ENCODE measurements at regions not wholly inside any gene's neighbourhood (a gene's known extent, or its start where the extent isn't known, plus 50 kb on each side); places are given as distances from the start of the nearest gene placed in this dataset.
"Not testable (repeated sequence)": the region's sequence is repeated elsewhere in the genome, so short reads cannot be mapped to it uniquely, and the experiment has no call there.

DNA sequence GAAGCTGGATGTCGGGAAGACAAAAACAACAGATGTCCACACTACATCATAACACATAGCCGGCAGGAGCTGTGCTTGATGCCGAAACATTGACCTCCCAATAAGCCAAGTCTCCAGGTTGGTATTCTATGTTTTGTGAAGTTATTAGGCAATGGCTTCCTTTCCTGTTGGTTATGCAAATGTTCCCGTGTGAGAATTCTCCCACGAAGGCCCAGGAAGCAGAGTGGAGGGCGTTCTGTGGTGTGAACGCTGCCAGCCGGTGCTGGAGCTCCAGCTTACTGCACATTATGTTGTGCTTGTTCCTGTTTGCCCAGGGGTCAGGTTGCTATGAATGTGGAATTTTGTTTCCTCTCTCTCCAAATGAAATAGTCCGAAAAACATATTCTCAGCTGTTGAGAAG lies 156.4 kb upstream of the HMGA2 start:
- H3K27ac ChIP-seq (ENCODE audit: low read depth, low read length), result no peak overlapping the region
- peaks cover 12% of the 10 kb centered on the region; the same call in 1 of the 2 replicates for H3K4me1 ChIP-seq (ENCODE audit: control insufficient read depth, insufficient read depth, low read length)
- no peaks in the 10 kb centered on the region for H3K27me3 ChIP-seq (ENCODE audit: control insufficient read depth, insufficient read depth, low read length)
- H3K9ac ChIP-seq (ENCODE audit: low read length), result no peak overlapping the region
- peaks cover 21% of the 10 kb centered on the region for H3K9me3 ChIP-seq (ENCODE audit: control insufficient read depth, insufficient read depth, low read depth, low read length)
- H3K36me3 ChIP-seq (ENCODE audit: control insufficient read depth, insufficient read depth, low read length), result no peaks in the 10 kb centered on the region
- no peak overlapping the region for H3K4me3 ChIP-seq (ENCODE audit: low read depth, low read length)

DNA sequence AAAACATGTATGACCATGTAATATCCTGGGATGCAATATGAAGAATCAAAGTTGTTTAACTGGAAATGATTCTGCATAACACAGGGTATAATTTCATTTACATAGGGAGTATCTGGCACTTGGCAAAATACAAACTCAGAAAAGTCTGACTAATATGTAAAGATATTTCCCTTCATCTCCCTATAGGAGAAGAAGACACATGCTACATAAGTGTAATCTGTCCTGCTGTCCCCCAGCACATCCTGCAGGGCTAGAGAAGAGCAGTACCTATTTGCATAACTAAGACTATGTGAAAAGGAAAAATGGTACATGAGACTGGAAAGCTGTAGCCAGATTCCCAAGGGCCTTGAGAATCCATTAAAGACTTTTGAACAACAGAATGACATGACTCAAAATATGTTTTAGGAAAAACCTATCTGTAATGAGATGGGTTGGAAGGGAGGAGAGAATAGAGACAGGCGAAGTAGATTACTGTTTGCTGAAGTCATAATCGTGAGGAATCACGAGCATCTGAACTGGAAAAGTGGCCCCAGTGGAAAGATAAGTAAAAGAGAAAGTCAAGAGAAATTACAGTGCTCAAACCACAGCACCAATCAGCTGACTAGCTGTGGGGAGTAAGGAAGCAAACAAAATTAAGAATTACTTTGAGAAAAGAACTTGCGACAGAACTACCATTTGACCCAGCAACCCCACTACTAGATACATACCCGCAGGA lies 155.1 kb upstream of the HMGA2 start:
- peaks cover 12% of the 10 kb centered on the region; the same call in 1 of the 2 replicates for H3K4me1 ChIP-seq (ENCODE audit: control insufficient read depth, insufficient read depth, low read length)
- no peaks in the 10 kb centered on the region for H3K36me3 ChIP-seq (ENCODE audit: control insufficient read depth, insufficient read depth, low read length)
- no peaks in the 10 kb centered on the region for H3K27me3 ChIP-seq (ENCODE audit: control insufficient read depth, insufficient read depth, low read length)
- H3K9ac ChIP-seq (ENCODE audit: low read length), result no peak overlapping the region
- no peak overlapping the region for H3K27ac ChIP-seq (ENCODE audit: low read depth, low read length)
- no peak overlapping the region for H3K4me3 ChIP-seq (ENCODE audit: low read depth, low read length)
- peaks cover 11% of the 10 kb centered on the region for H3K9me3 ChIP-seq (ENCODE audit: control insufficient read depth, insufficient read depth, low read depth, low read length)

DNA sequence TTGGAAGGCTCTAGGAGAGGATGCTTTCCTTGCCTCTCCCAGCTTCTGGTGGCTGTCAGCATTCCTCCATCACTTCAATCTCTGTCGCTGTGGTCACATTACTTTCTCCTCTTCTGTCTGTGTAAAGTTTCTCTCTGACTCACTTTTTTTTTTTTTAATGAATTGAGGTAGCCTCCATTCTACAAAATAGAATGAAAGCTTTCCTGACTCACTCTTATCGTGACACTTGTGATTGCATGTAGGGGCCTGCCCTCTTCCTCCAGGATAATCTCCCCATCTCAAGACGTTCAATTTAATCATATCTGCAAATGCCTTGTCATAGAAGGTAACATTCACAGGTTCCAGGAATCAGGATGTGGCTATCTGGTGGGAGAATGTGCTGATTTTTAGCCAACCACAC lies 153.5 kb upstream of the HMGA2 start:
- Histone ChIP-seq H3K9ac (ENCODE audit: low read length) (no peak overlapping the region), H3K9me3 (ENCODE audit: control insufficient read depth, insufficient read depth, low read depth, low read length) (no peaks in the 10 kb centered on the region), H3K4me3 (ENCODE audit: low read depth, low read length) (no peak overlapping the region), H3K27ac (ENCODE audit: low read depth, low read length) (no peak overlapping the region), H3K27me3 (ENCODE audit: control insufficient read depth, insufficient read depth, low read length) (no peaks in the 10 kb centered on the region), H3K36me3 (ENCODE audit: control insufficient read depth, insufficient read depth, low read length) (no peaks in the 10 kb centered on the region), H3K4me1 (ENCODE audit: control insufficient read depth, insufficient read depth, low read length) (peaks cover 12% of the 10 kb centered on the region; the same call in 1 of the 2 replicates)

DNA sequence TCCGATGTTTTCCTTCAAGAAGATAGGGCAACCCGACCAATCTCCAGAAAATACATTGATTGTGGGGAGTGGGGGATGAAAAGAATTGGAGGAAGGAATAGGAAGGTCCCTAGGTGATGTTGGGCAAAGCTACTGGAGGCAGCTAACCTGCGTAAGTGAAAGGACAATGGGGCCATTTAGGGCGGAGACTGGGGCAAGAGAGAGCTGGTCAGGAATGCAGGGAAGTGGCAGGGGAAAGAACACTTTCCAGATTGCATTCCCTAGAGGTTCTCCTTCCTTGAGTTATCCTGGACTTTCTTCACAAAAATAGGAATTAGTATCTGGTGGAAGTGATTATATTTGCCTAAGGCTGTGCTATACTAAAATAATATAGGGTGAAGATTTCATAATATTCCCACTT lies 151.8 kb upstream of the HMGA2 start:
- peaks cover 9% of the 10 kb centered on the region; the same call in 1 of the 2 replicates for H3K4me1 ChIP-seq (ENCODE audit: control insufficient read depth, insufficient read depth, low read length)
- no peak overlapping the region for H3K4me3 ChIP-seq (ENCODE audit: low read depth, low read length)
- H3K36me3 ChIP-seq (ENCODE audit: control insufficient read depth, insufficient read depth, low read length), result no peaks in the 10 kb centered on the region
- H3K9me3 ChIP-seq (ENCODE audit: control insufficient read depth, insufficient read depth, low read depth, low read length), result no peaks in the 10 kb centered on the region
- H3K27me3 ChIP-seq (ENCODE audit: control insufficient read depth, insufficient read depth, low read length), result no peaks in the 10 kb centered on the region
- no peak overlapping the region for H3K27ac ChIP-seq (ENCODE audit: low read depth, low read length)
- H3K9ac ChIP-seq (ENCODE audit: low read length), result no peak overlapping the region

DNA sequence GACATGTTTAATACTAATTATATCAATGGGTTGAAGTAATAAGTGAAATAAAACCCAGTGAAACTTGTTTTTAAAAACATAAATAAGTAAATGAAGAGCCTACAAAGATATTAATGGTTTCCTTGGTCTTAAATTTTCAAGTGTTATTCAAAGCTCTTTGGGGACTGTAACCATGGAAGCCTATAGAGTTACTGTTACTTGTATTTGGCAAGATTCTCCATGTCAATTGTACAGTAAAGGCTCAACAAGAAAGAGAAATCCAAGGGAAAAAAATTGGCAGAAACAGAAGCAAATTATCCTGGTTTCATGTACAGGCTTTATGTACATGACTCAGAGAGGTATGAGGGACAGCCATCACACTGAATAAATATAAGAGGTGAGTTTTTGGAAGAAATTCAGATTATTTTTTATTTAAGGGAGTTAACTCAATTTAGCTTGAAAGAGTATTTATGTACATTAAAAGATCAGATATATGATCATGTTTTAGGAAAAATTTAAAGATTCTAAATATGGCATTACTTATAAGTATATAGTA lies 151.1 kb upstream of the HMGA2 start:
- H3K27ac ChIP-seq (ENCODE audit: low read depth, low read length), result no peak overlapping the region
- H3K36me3 ChIP-seq (ENCODE audit: control insufficient read depth, insufficient read depth, low read length), result no peaks in the 10 kb centered on the region
- no peak overlapping the region for H3K9ac ChIP-seq (ENCODE audit: low read length)
- H3K9me3 ChIP-seq (ENCODE audit: control insufficient read depth, insufficient read depth, low read depth, low read length), result no peaks in the 10 kb centered on the region
- H3K27me3 ChIP-seq (ENCODE audit: control insufficient read depth, insufficient read depth, low read length), result no peaks in the 10 kb centered on the region
- H3K4me1 ChIP-seq (ENCODE audit: control insufficient read depth, insufficient read depth, low read length), result 0 out of 2 replicates have a peak, but pooled peaks cover 1% of the 10 kb centered on the region
- no peak overlapping the region for H3K4me3 ChIP-seq (ENCODE audit: low read depth, low read length)

DNA sequence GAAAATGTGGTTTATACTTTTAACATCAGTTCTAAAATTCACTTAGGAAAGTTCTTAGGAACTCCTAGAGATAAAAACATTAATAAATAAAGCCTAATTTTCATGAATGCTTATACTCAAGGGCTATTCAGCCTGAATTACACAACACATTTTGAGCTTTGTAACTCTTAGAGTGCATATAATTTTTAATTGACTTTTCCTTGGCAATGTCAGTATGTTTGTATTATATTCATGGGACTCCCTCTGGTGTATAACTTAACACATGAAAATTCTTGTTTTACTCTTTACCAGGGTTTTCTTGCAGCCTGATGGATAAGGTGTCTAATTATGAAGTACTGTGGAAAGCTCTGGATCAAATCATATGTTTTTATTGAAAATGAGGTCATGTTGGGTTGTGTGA lies 150.6 kb upstream of the HMGA2 start:
- Histone ChIP-seq H3K4me1 (ENCODE audit: control insufficient read depth, insufficient read depth, low read length) (no peaks in the 10 kb centered on the region), H3K27ac (ENCODE audit: low read depth, low read length) (no peak overlapping the region), H3K9me3 (ENCODE audit: control insufficient read depth, insufficient read depth, low read depth, low read length) (no peaks in the 10 kb centered on the region), H3K36me3 (ENCODE audit: control insufficient read depth, insufficient read depth, low read length) (no peaks in the 10 kb centered on the region), H3K9ac (ENCODE audit: low read length) (no peak overlapping the region), H3K4me3 (ENCODE audit: low read depth, low read length) (no peak overlapping the region), H3K27me3 (ENCODE audit: control insufficient read depth, insufficient read depth, low read length) (no peaks in the 10 kb centered on the region)

DNA sequence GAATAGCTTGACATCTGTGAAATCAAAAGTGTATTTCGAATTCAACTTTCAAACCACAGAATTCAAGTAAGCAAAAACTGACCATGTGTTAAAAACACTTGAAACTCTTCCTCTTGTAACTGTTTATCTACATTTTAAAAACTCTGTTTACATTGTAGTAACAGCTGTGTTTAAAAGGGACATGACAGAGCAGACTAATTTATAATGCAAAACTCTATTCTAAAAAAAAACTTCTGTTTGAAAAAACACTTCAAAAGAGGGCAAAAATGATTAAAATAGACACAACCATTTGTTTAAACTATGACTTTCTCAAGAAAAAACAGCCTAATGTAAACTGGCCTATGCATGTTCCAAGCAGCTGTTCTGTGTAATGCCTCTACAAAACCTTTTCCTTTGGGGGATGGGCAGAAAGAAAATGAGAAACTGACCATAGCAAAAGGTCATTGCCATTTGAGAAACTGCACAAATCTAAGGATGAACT lies 149.1 kb upstream of the HMGA2 start:
- no peaks in the 10 kb centered on the region for H3K36me3 ChIP-seq (ENCODE audit: control insufficient read depth, insufficient read depth, low read length)
- no peak overlapping the region for H3K27ac ChIP-seq (ENCODE audit: low read depth, low read length)
- H3K4me1 ChIP-seq (ENCODE audit: control insufficient read depth, insufficient read depth, low read length), result no peaks in the 10 kb centered on the region
- H3K9me3 ChIP-seq (ENCODE audit: control insufficient read depth, insufficient read depth, low read depth, low read length), result no peaks in the 10 kb centered on the region
- H3K27me3 ChIP-seq (ENCODE audit: control insufficient read depth, insufficient read depth, low read length), result no peaks in the 10 kb centered on the region
- no peak overlapping the region for H3K4me3 ChIP-seq (ENCODE audit: low read depth, low read length)
- H3K9ac ChIP-seq (ENCODE audit: low read length), result no peak overlapping the region

DNA sequence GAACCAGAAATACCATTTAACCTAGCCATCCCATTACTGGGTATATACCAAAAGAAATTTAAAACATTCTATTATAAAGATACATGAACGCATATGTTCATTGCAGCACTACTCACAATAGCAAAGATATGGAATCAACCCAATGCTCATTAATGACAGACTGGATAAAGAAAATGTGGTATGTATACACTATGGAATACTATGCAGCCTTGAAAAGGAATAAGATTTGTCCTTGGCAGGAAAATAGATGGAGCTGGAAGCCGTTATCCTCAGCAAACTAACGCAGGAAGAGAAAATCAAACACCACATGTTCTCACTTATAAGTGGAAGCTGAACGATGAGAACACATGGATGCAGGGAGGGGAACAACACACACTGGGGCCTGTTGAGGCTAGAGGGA lies 146.1 kb upstream of the HMGA2 start:
- not testable (repeated sequence) for H3K9ac ChIP-seq (ENCODE audit: low read length); H3K4me3 ChIP-seq (ENCODE audit: low read depth, low read length)

DNA sequence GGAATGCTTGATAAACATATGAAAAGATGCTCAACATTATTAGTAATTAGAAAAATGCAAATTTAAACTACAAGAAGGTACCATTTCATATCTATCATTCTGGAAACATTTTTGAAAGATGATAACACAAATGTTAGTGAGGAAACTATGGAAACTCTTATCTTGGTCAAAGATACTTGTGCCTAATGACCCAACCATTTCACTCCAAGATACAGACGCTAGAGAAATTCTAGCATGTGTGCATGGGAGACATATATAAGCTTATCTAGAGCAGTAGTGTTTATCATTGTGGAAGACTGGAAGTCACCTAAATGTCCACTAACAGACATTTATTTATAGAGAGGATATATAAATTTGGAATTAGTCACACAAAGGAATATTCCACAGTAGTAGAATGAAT lies 143.1 kb upstream of the HMGA2 start:
- no peak overlapping the region for H3K9ac ChIP-seq (ENCODE audit: low read length)
- H3K4me3 ChIP-seq (ENCODE audit: low read depth, low read length), result no peak overlapping the region
- no peaks in the 10 kb centered on the region for H3K36me3 ChIP-seq (ENCODE audit: control insufficient read depth, insufficient read depth, low read length)
- no peaks in the 10 kb centered on the region for H3K4me1 ChIP-seq (ENCODE audit: control insufficient read depth, insufficient read depth, low read length)
- H3K27me3 ChIP-seq (ENCODE audit: control insufficient read depth, insufficient read depth, low read length), result no peaks in the 10 kb centered on the region
- no peak overlapping the region for H3K27ac ChIP-seq (ENCODE audit: low read depth, low read length)
- H3K9me3 ChIP-seq (ENCODE audit: control insufficient read depth, insufficient read depth, low read depth, low read length), result no peaks in the 10 kb centered on the region

More for the DNA sequence above, 146.1 kb upstream of the HMGA2 start:
- H3K27ac ChIP-seq (ENCODE audit: low read depth, low read length); H3K27me3 ChIP-seq (ENCODE audit: control insufficient read depth, insufficient read depth, low read length); H3K36me3 ChIP-seq (ENCODE audit: control insufficient read depth, insufficient read depth, low read length); H3K4me1 ChIP-seq (ENCODE audit: control insufficient read depth, insufficient read depth, low read length); H3K9me3 ChIP-seq (ENCODE audit: control insufficient read depth, insufficient read depth, low read depth, low read length): not testable (repeated sequence)

DNA sequence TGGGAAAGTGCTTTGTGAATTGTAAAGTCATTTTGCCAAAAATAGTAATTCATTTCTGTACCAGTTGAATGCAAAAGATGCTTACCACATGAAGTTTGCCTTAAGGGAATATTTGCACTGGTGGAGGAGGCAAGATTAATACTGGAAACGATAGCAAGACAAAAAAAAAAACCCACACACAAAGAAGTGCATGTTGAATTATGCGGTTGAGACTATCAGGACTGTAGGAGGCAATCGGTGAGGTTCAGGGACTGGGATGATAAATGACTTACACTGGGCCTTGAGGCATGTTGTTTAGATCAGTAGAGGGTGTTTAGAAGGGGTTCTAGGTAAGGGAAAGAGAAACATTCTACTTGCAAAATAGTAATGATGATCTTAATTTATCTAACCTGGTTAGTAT lies 142.2 kb upstream of the HMGA2 start:
- H3K36me3 ChIP-seq (ENCODE audit: control insufficient read depth, insufficient read depth, low read length), result no peaks in the 10 kb centered on the region
- H3K27ac ChIP-seq (ENCODE audit: low read depth, low read length), result no peak overlapping the region
- H3K9me3 ChIP-seq (ENCODE audit: control insufficient read depth, insufficient read depth, low read depth, low read length), result no peaks in the 10 kb centered on the region
- H3K27me3 ChIP-seq (ENCODE audit: control insufficient read depth, insufficient read depth, low read length), result no peaks in the 10 kb centered on the region
- no peak overlapping the region for H3K9ac ChIP-seq (ENCODE audit: low read length)
- no peak overlapping the region for H3K4me3 ChIP-seq (ENCODE audit: low read depth, low read length)
- H3K4me1 ChIP-seq (ENCODE audit: control insufficient read depth, insufficient read depth, low read length), result no peaks in the 10 kb centered on the region

DNA sequence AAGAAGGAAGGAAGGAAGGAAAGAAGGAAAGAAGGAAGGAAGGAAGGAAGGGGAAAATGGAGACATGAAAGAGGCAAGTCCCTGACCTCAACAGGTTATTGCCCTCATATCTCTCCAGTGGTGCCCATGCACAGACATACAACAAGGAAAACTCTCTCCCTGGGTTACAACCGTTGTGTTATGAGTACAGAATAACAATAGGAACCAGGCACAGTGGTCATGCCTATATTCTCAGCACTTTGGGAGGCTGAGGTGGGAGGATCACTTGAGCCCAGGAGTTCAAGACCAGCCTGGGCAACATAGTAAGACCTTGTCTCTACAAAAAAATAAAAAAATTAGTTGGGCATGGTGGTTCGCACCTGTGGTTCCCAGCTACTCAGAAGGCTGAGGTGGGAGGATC lies 139.4 kb upstream of the HMGA2 start:
- Histone ChIP-seq H3K9ac (ENCODE audit: low read length) (no peak overlapping the region), H3K9me3 (ENCODE audit: control insufficient read depth, insufficient read depth, low read depth, low read length) (no peaks in the 10 kb centered on the region), H3K36me3 (ENCODE audit: control insufficient read depth, insufficient read depth, low read length) (no peaks in the 10 kb centered on the region), H3K4me3 (ENCODE audit: low read depth, low read length) (no peak overlapping the region), H3K4me1 (ENCODE audit: control insufficient read depth, insufficient read depth, low read length) (no peaks in the 10 kb centered on the region), H3K27ac (ENCODE audit: low read depth, low read length) (no peak overlapping the region), H3K27me3 (ENCODE audit: control insufficient read depth, insufficient read depth, low read length) (no peaks in the 10 kb centered on the region)
